Bronchial epithelial cell (primary cell): ENCODE measurements at regions not wholly inside any gene's neighbourhood (a gene's known extent, or its start where the extent isn't known, plus 50 kb on each side); places are given as distances from the start of the nearest gene placed in this dataset.

Source experiments
- DNase-seq: peaks from one replicate; pipeline ENCODE4 v3.0.0-alpha.2; 2010; ENCODE audit warnings: low read depth
- FAIRE-seq: peaks from 2 replicates; lab custom pipeline; 2011; peaks lifted over from hg19 to GRCh38; lab: Jason Lieb, UNC
- H3K27me3 ChIP-seq: 2 replicates; pipeline ENCODE4 v1.5.1; 2011; ENCODE audit warnings: low read length; ENCODE audit not compliant: control insufficient read depth, insufficient read depth
- H3K36me3 ChIP-seq: 2 replicates; pipeline ENCODE4 v1.5.1; 2011; ENCODE audit warnings: low read length; ENCODE audit not compliant: control insufficient read depth, insufficient read depth
- H3K4me3 ChIP-seq: 2 replicates; pipeline ENCODE4 v1.5.1; 2011; ENCODE audit warnings: mild to moderate bottlenecking, low read depth, low read length, control low read depth
- CTCF ChIP-seq: IDR thresholded peaks from 2 replicates; pipeline ENCODE4 v1.5.1; 2011; ENCODE audit warnings: mild to moderate bottlenecking, moderate library complexity, low read length, control low read depth, inconsistent platforms; ENCODE audit not compliant: insufficient read depth, severe bottlenecking

GRCh38 chr2:172253190-172254052 is 150.7 kb upstream of the DLX2 start:
- no peaks in the 10 kb centered on the region for H3K36me3 ChIP-seq
- no peak overlapping the region for H3K4me3 ChIP-seq
- no peak for TF ChIP-seq CTCF
- FAIRE-seq (peak; percentile 84), DNase-seq (peak; percentile 99)
- no peaks in the 10 kb centered on the region for H3K27me3 ChIP-seq

- FAIRE-seq, result no peak
- no peak for DNase-seq
- no peaks in the 10 kb centered on the region for H3K36me3 ChIP-seq
- H3K27me3 ChIP-seq, result no peaks in the 10 kb centered on the region
- no peak overlapping the region for H3K4me3 ChIP-seq
- TF ChIP-seq CTCF, result no peak
These were observed 154.2 kb upstream of the DLX2 start for GRCh38 chr2:172256886-172257285.

GRCh38 chr2:172259827-172260226 is 157.1 kb upstream of the DLX2 start:
- FAIRE-seq, result no peak
- TF ChIP-seq CTCF, result no peak
- Histone ChIP-seq H3K36me3 (no peaks in the 10 kb centered on the region), H3K27me3 (no peaks in the 10 kb centered on the region), H3K4me3 (no peak overlapping the region)
- DNase-seq, result no peak

- H3K36me3 ChIP-seq, result no peaks in the 10 kb centered on the region
- DNase-seq, result no peak
- no peak for TF ChIP-seq CTCF
- FAIRE-seq, result no peak
- H3K27me3 ChIP-seq, result no peaks in the 10 kb centered on the region
- H3K4me3 ChIP-seq, result no peak overlapping the region
These were observed 157.6 kb upstream of the DLX2 start for GRCh38 chr2:172260336-172260735.

GRCh38 chr2:172261292-172261691 is 158.6 kb upstream of the DLX2 start:
- FAIRE-seq, result no peak

More at GRCh38 chr2:172261292-172261691, 158.6 kb upstream of the DLX2 start:
- DNase-seq, result peak; percentile 97
- no peak overlapping the region for H3K4me3 ChIP-seq
- no peak for TF ChIP-seq CTCF
- no peaks in the 10 kb centered on the region for H3K36me3 ChIP-seq
- no peaks in the 10 kb centered on the region for H3K27me3 ChIP-seq
